ENCODE measurements at regions not wholly inside any gene's neighbourhood (a gene's known extent, or its start where the extent isn't known, plus 50 kb on each side); places are given as distances from the start of the nearest gene placed in this dataset.
"Not testable (repeated sequence)": the region's sequence is repeated elsewhere in the genome, so short reads cannot be mapped to it uniquely, and the experiment has no call there.

- POLR2A ChIA-PET, result no interaction called here
- H3K27ac Mint-ChIP-seq, result no peak overlapping the region
These were observed 127.0 kb upstream of the MEOX2 start for GRCh38 chr7:15813448-15813847.

DNA sequence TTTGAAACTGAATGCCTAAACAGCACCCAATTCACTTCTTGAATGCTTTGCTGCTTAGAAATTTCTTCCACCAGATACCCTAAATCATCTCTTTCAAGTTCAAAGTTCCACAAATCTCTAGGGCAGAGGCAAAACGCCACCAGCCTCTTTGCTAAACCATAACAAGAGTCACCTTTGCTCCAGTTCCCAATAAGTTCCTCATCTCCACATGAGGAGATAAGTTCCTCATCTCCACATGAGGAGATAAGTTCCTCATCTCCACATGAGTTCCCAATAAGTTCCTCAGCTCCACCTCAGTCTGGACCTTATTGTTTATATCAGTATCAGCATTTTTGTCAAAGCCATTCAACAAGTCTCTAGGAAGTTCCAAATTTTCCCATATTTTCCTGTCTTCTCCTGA, 123.9 kb upstream of the MEOX2 start:
- H3K27ac Mint-ChIP-seq; H3K4me3 Mint-ChIP-seq; CTCF ChIA-PET; DNase-seq; H3K9me3 Mint-ChIP-seq; POLR2A ChIA-PET; H3K4me1 Mint-ChIP-seq; H3K27me3 Mint-ChIP-seq; H3K36me3 Mint-ChIP-seq (ENCODE audit: low read depth): not testable (repeated sequence)

More at GRCh38 chr7:15813448-15813847, 127.0 kb upstream of the MEOX2 start:
- Mint-ChIP-seq H3K4me1 (no peaks in the 10 kb centered on the region), H3K9me3 (peaks cover 11% of the 10 kb centered on the region), H3K27me3 (no peaks in the 10 kb centered on the region), H3K4me3 (no peak overlapping the region), H3K36me3 (ENCODE audit: low read depth) (no peaks in the 10 kb centered on the region)
- DNase-seq, result no peak
- CTCF ChIA-PET, result no interaction called here

GRCh38 chr7:15809936-15810335, 123.5 kb upstream of the MEOX2 start:
- CTCF ChIA-PET; H3K36me3 Mint-ChIP-seq (ENCODE audit: low read depth); H3K4me3 Mint-ChIP-seq; H3K27me3 Mint-ChIP-seq; H3K4me1 Mint-ChIP-seq; H3K27ac Mint-ChIP-seq; H3K9me3 Mint-ChIP-seq; POLR2A ChIA-PET; DNase-seq: not testable (repeated sequence)

GRCh38 chr7:15805891-15806290, 119.4 kb upstream of the MEOX2 start:
- no peak for DNase-seq
- no peaks in the 10 kb centered on the region for H3K27me3 Mint-ChIP-seq
- H3K4me3 Mint-ChIP-seq, result no peak overlapping the region
- H3K9me3 Mint-ChIP-seq, result peaks cover 4% of the 10 kb centered on the region
- ChIA-PET CTCF (no interaction called here), POLR2A (no interaction called here)
- H3K36me3 Mint-ChIP-seq (ENCODE audit: low read depth), result no peaks in the 10 kb centered on the region
- H3K27ac Mint-ChIP-seq, result no peak overlapping the region
- no peaks in the 10 kb centered on the region for H3K4me1 Mint-ChIP-seq

DNA sequence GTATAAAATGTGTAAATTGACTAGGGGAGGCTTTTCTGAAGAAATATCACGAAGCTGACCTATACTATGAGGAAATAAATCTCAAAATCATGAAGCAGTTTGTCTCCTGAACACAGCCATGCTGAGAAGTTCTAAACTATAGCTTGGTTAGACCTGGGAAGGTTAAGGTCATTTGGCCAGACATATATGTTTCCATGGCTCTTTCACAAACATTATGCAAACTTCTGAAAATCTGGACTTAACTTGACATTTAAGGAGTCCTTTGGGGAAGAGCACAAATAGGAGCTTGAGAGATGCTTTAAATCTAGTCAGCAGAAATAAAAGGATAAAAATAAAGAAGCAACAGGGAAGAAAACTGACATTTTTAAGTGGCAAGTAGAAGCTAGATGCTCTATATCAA, 115.9 kb upstream of the MEOX2 start:
- H3K4me3 Mint-ChIP-seq, result no peak overlapping the region
- H3K36me3 Mint-ChIP-seq (ENCODE audit: low read depth), result no peaks in the 10 kb centered on the region
- H3K27ac Mint-ChIP-seq, result no peak overlapping the region
- H3K9me3 Mint-ChIP-seq, result peaks cover 3% of the 10 kb centered on the region
- H3K27me3 Mint-ChIP-seq, result no peaks in the 10 kb centered on the region
- no peak for DNase-seq
- ChIA-PET CTCF (no interaction called here), POLR2A (no interaction called here)
- no peaks in the 10 kb centered on the region for H3K4me1 Mint-ChIP-seq

DNA sequence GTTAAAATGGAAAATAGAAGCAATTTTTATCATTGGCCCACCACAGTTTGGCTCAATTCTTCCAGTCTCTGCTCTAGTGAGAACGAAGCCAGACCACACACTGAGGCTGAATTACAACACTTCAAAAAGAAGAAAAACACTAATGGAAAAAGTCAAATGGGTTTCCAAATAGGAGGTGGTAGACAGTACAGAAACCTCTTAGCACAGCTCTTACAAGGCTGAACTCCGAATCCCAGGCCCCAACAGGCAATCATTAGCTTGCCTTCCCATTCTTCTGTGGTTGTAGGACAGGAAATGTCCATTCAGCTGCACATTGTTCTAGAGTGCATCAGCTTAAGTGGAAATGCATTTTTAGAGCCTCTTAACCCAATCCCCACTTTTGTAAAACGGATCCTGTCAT, 115.1 kb upstream of the MEOX2 start:
- no peaks in the 10 kb centered on the region for H3K27me3 Mint-ChIP-seq
- no peak overlapping the region for H3K4me3 Mint-ChIP-seq
- no peaks in the 10 kb centered on the region for H3K36me3 Mint-ChIP-seq (ENCODE audit: low read depth)
- H3K4me1 Mint-ChIP-seq, result no peaks in the 10 kb centered on the region
- ChIA-PET POLR2A (no interaction called here), CTCF (no interaction called here)
- DNase-seq, result no peak
- no peak overlapping the region for H3K27ac Mint-ChIP-seq
- peaks cover 3% of the 10 kb centered on the region for H3K9me3 Mint-ChIP-seq

- no peak for DNase-seq
- H3K9me3 Mint-ChIP-seq, result peaks cover 3% of the 10 kb centered on the region
- H3K27me3 Mint-ChIP-seq, result no peaks in the 10 kb centered on the region
- CTCF ChIA-PET, result no interaction called here
- POLR2A ChIA-PET, result no interaction called here
- no peaks in the 10 kb centered on the region for H3K4me1 Mint-ChIP-seq
- H3K4me3 Mint-ChIP-seq, result no peak overlapping the region
- no peaks in the 10 kb centered on the region for H3K36me3 Mint-ChIP-seq (ENCODE audit: low read depth)
- H3K27ac Mint-ChIP-seq, result no peak overlapping the region
These were observed 114.6 kb upstream of the MEOX2 start for GRCh38 chr7:15801041-15801440.

- POLR2A ChIA-PET, result no interaction called here
These were observed 111.6 kb upstream of the MEOX2 start for GRCh38 chr7:15798081-15798480.

DNA sequence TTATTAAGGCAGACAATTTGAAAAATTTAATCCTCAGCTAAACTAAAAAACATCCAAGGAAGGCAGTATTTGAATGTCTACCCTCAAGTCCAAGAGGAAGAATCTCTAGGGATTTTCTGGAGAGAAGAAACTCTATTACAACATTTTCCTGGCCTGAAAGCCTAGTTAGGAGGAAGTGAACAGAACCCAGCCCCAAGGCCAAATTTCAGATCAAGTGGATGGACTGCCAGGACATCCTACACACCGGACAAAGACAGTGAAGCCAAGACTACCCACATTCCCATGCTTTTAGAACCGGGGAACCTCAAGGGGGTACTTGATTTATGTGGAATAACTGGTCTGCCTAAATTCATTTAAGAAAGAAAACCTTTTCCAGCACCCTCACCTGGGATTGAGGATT, 108.9 kb upstream of the MEOX2 start:
- Mint-ChIP-seq H3K27me3 (no peaks in the 10 kb centered on the region), H3K4me3 (no peak overlapping the region), H3K27ac (no peak overlapping the region), H3K4me1 (no peaks in the 10 kb centered on the region), H3K9me3 (peaks cover 8% of the 10 kb centered on the region), H3K36me3 (ENCODE audit: low read depth) (no peaks in the 10 kb centered on the region)
- ChIA-PET CTCF (no interaction called here), POLR2A (no interaction called here)
- no peak for DNase-seq

More at GRCh38 chr7:15798081-15798480, 111.6 kb upstream of the MEOX2 start:
- Mint-ChIP-seq H3K27me3 (no peaks in the 10 kb centered on the region), H3K27ac (no peak overlapping the region), H3K36me3 (ENCODE audit: low read depth) (no peaks in the 10 kb centered on the region), H3K9me3 (peaks cover 8% of the 10 kb centered on the region), H3K4me3 (no peak overlapping the region), H3K4me1 (no peaks in the 10 kb centered on the region)
- no peak for DNase-seq
- CTCF ChIA-PET, result no interaction called here

DNA sequence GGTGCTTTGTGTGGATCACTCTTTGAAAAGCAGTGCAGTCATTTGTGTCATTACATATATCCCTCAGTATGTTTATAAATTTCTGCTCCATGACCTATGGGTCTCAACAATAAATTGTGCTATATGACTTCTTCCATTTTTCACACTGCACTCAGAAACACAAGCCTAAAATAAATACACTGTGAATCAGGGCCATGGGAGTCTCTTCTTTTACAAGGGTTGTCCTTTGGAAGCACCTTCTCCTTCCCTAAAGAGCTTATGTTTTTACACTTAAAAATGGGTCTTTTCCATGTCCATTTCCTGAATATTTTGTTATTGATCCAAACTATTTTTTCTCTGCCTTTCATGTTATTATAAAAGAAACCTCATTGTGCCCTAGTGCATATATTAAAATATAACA, 108.3 kb upstream of the MEOX2 start:
- Mint-ChIP-seq H3K36me3 (ENCODE audit: low read depth) (no peaks in the 10 kb centered on the region), H3K27me3 (no peaks in the 10 kb centered on the region), H3K27ac (no peak overlapping the region), H3K4me1 (no peaks in the 10 kb centered on the region), H3K4me3 (no peak overlapping the region), H3K9me3 (peaks cover 10% of the 10 kb centered on the region)
- no peak for DNase-seq
- ChIA-PET POLR2A (no interaction called here), CTCF (no interaction called here)

GRCh38 chr7:15784694-15785030, 98.2 kb upstream of the MEOX2 start:
- Mint-ChIP-seq H3K9me3 (peaks cover 8% of the 10 kb centered on the region), H3K27me3 (no peaks in the 10 kb centered on the region), H3K27ac (no peak overlapping the region), H3K4me3 (no peak overlapping the region), H3K4me1 (no peaks in the 10 kb centered on the region), H3K36me3 (ENCODE audit: low read depth) (no peaks in the 10 kb centered on the region)
- no peak for DNase-seq
- POLR2A ChIA-PET, result no interaction called here
- CTCF ChIA-PET, result no interaction called here

DNA sequence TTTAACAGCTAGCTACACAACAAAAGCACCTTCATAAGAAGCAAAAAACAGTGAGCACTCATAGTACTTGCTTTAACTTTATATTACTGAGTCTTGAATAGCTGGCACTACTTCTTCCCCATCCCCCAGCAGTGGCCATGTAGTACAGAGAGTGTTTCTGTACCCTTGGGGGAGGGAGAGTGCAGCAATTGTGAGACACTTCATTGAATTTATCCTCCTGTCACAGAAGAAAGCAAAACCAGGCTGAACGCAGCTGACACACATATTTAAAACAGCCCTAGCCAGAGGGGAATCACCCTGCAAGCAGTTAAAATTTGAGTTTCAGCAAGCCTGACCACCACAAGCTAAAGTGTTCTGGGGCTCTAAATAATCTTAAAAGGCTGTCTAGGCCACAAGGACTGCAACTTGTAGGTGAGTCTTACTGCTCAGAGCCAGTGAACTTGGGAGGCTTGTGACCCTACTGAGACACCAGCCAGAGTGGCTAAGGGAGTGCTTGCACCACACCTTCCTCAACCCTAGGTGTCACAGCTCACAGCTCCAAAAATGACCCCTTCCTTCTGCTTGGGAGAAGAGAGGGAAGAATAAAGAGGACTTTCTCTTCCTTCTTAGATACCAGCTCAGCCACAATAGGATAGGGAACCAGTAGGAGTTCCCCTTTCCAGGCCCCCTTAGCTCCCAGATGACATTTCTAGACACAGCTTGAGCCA, 97.7 kb upstream of the MEOX2 start:
- ChIA-PET CTCF (no interaction called here), POLR2A (no interaction called here)
- Mint-ChIP-seq H3K36me3 (ENCODE audit: low read depth) (no peaks in the 10 kb centered on the region), H3K4me3 (no peak overlapping the region), H3K27me3 (no peaks in the 10 kb centered on the region), H3K27ac (no peak overlapping the region), H3K9me3 (peaks cover 8% of the 10 kb centered on the region), H3K4me1 (no peaks in the 10 kb centered on the region)
- DNase-seq, result no peak

DNA sequence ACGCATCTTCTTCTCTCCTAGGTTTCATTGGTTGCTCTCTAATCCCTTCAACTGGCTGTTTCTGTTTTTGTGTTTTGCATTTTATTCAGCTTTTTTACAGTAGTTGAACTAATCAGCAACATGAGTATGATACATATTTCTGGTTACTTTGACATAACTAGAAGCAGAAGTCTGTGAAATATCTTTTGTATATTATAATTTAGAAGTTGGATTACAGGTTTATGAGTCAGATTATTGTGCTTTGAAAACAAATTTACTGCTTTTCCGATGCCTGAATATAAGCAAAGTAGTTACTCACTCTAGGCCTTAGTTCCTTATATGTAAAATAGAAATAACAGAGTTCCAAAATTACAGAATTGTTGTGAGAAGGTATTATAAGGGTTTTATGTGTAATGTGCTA, 96.2 kb upstream of the MEOX2 start:
- Mint-ChIP-seq H3K27ac (no peak overlapping the region), H3K4me1 (no peaks in the 10 kb centered on the region), H3K27me3 (no peaks in the 10 kb centered on the region), H3K9me3 (peaks cover 8% of the 10 kb centered on the region), H3K36me3 (ENCODE audit: low read depth) (no peaks in the 10 kb centered on the region), H3K4me3 (no peak overlapping the region)
- ChIA-PET CTCF (no interaction called here), POLR2A (no interaction called here)
- DNase-seq, result no peak

GRCh38 chr7:15781944-15782343, 95.5 kb upstream of the MEOX2 start:
- Mint-ChIP-seq H3K36me3 (ENCODE audit: low read depth) (no peaks in the 10 kb centered on the region), H3K9me3 (peaks cover 7% of the 10 kb centered on the region), H3K4me1 (no peaks in the 10 kb centered on the region), H3K27ac (no peak overlapping the region), H3K4me3 (no peak overlapping the region), H3K27me3 (no peaks in the 10 kb centered on the region)
- ChIA-PET CTCF (no interaction called here), POLR2A (no interaction called here)
- no peak for DNase-seq

DNA sequence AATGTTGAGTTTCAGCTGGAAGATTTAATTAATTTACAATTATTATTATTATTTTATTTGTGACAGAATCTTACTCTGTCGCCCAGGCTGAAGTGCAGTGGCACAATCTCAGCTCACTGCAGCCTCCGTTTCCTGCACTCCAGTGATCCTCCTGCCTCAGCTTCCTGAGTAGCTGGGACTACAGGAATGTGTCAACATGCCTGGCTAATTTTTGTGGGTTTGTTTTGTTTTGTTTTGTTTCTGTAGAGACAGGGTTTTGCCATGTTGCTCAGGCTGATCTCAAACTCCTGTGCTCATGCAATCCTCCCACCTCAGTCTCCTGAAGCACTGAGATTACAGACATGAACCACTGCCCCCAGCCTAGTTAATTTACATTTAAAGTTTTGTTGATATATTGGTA, 93.8 kb upstream of the MEOX2 start:
- Mint-ChIP-seq H3K4me1 (no peaks in the 10 kb centered on the region), H3K9me3 (peaks cover 2% of the 10 kb centered on the region), H3K36me3 (ENCODE audit: low read depth) (no peaks in the 10 kb centered on the region), H3K27ac (no peak overlapping the region), H3K27me3 (no peaks in the 10 kb centered on the region), H3K4me3 (no peak overlapping the region)
- no peak for DNase-seq
- ChIA-PET CTCF (no interaction called here), POLR2A (no interaction called here)

All from activated CD4-positive, alpha-beta memory T cell treated with anti-CD3 and anti-CD28 coated beads, Interleukin-2, amount 10 ng/mL, durations not matched to agents 7 days and 5 days (primary cell).